Esophagus mucosa (tissue), 1 donor: ENCODE measurements at regions not wholly inside any gene's neighbourhood (a gene's known extent, or its start where the extent isn't known, plus 50 kb on each side); places are given as distances from the start of the nearest gene placed in this dataset.

Source experiments
- ATAC-seq: fragments of 200-7000 bp; cut with Tn5 transposase; one replicate; pipeline ENCODE4 v1.9.1; 2020
- donor health status: DM: yes; HTN: yes; CAD: no.

DNA sequence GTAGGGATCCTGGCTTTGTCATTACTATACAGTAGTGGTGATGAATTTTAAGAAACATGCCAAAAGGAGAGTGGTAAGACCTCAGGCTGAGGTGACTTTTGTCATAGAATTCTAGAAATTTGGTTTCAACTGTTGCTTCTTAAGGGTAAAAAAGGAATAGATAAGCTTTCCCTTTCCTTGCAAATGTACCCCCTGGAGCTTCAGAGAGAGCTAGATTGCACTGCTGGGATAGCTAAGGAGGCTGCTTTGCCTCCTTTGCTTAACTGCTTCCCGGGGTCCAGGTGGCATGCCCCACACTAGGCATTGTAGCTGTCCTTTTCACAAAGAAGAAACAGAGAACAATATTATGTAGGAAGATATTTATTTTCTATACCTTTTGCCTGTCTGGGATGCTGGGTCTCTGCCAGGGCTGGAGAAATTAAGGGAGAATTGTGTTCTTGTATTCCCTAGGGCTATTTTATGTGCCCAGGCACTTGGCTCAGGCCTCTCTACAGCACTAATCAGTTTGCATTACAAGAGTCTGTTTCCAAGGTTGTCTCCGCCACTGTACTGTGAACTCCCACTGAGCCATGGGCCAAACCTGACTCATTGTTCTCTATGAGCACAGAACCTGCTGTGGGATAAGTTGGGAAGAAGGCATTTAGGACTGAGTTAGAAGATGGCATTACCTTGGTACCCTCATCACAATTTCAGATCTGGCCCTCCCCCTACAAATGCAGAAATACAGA lies 460.0 kb downstream of the PDCD6IP start:
- ATAC-seq, result no peak

DNA sequence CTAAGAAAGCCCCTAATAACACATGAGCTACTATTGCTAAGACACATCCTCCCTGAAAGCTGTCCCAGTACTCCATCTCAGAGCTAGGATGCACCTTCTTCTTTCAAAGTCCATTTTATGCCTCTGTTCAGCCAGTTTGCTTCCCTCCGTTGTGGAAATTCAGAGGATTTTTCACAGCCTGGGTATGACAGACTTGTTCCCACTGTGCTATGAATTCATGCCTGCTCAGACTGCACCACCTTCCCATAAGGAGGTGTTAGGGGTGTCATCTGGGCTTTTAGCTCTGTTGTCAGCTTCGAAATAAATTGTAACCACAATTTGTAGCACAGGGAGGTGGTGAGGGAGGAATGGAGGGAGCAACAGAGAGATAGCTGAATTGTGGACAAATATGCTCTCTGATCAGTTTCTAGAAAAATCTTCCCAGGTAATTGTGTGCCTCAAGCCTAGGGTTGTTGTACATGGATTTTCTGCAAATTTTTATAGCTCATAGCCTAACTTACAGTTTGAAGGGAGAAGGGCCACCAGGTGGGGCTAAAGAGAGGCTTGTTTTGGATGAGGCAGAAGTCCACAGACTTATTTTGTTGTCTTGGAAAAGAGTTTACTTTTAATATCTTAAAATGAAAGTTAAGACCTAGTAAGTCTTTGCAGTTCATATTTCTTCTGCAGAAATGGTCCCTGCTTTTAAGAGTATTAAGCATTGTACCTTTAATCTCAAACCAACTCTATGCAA lies 462.0 kb downstream of the PDCD6IP start:
- no peak for ATAC-seq

DNA sequence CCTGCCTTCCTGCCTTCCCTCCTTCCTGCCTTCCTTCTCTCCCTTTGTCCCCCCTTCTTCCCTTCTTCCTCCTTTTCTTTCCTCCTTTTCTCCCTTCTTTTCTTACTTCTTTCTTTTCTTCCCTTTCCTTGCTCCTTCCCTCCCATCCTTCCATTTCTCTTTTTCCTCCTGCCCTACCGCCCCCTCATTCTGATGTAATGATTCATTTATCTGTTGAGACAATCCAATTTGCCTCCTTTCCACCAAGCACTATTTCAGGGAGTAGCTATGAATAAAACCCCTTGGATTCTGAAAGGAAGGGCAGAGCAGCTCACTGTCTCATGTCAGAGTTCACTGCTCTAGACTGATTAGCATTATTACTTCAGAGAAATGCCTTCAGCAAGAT lies 462.6 kb downstream of the PDCD6IP start:
- no peak for ATAC-seq

DNA sequence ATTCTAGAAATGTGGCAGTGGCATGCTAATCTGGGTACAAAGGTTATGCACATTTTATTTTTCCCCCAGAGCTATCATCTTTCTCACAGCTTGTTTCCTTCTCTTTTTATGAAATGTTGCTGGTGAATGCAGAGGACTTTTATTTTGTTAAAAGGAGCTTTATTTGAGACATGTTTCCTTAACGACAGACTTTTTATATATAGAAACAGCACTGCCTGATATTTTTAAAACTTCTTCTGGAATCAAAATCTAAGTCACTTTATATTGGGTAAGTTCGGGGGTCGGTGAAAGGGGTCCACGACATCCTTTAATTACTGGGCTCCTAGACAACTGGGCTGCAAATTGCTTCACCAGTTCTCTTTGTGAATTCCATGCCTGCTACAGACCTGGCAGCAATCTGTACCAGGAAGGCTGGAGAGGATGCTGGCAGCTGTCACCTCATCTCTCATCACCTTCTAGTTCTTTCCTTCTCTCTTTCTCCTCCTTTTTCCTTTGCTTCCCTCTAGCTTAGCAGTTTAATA lies 464.7 kb downstream of the PDCD6IP start:
- ATAC-seq, result no peak

DNA sequence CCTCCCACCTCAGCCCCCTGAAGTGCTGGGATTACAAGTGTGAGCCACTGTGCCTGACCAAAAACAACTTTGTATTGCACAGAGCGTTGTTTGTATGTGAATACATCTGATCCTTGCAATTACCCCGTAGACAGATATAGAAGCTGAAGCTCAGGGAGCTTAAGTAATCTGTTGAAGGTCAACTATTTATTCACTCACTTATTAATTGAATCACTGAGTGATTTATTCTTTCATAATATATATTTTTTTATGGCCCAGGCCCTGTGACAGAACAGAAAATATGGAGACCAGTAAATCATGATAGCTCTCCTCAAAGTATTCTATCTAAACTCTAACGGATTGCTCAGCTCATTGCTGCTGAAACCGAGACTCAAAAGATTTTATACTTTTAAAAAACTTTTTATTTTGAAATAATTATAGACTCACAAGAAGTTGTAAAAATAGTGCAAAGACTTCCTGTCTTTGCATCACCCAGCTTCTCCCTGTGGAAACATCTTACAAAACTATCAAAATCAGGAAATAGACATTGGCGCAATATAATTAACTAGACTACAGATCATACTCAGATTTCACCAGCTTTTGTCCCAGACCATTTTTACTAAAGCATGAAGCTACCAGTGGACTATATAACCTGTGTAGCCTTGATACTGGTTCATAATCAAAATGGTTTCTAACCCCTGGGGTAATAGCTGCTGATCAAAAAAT lies 466.1 kb downstream of the PDCD6IP start:
- ATAC-seq, result no peak

DNA sequence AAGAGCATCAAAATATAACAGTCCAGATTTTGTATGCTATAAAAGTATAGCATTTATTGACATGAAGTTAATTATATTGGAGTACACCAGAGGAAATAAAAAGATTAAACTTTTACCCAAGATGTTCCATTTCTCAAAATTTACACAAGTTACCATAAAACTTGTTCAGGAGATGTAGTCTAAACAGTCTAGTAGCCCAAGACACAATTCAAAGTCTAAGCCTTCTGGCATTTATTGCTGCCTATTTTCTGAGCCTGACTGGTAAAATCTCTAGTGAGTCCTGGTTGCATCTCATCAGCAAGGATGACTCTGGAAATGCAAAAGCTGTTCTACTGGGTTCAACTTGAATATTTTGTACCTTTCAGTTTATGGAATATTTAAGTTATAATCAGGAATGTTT lies 468.7 kb downstream of the PDCD6IP start:
- no peak for ATAC-seq

DNA sequence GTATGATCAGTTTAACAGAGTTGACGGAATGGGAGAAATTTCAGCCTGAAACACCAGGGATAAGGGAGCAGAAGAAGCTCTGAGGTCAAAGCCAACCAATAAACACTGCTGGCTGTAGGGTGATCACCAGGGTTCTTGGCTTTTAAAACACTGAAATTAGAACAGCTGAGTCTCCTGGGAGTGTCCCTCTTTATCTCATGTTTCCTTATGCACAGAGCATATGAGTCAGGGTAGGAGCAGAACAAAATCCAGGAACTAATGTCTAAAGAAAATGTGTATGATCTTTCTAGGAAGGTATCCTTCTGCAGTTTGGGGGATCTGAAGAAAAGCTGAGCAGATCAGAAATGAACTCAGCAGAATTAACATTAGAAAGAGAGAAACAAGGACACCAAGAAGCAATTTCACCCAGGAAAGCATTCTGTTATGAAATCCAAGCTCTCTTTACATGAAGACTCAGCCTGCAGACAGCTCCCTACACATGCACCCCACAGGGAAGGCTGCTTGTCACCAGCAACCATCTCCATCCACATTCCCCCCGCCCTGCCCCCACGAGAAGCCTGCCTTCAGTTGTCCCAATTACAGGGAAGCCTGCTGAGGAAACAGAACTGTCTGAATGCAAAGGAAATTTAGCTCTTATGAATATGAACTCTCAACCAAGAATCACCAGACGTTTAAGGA lies 469.7 kb downstream of the PDCD6IP start:
- ATAC-seq, result peak; percentile 56

DNA sequence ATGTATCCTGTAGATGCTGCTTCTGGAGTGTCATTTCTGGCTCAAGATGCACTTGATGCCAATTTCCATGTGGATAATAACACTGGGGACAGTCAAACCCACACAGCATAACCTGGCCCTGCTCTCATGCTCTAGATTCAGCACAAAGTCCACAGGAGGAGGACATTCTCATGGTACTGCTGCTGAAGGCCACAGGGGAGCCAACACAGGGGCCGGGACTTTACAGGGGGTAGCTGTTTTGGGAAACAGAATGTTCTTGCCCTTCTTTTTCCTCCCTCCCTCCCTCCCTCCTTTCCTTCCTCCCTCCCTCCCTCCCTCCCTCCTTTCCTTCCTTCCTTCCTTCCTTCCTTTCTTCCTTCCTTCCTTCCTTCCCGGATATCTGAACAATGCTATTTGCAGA lies 477.4 kb downstream of the PDCD6IP start:
- no peak for ATAC-seq

DNA sequence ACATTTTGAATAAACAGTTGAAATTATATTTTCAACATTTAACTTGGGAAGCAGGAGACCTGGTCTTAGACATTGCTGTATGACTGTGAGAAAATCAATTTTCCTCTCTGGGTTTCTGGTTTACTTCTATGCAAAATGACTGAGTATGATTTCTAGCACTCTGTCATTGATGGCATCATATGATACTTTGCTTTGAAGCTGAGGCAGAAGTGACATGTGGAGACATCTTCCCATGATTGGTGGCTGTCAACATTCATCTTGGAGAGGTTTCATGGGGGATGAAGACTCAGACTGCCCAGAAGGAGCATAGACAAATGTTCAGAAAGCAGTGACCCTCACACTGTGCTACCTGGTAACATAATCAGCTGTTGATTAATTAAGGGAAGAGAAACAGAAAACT lies 477.9 kb downstream of the PDCD6IP start:
- ATAC-seq, result no peak

DNA sequence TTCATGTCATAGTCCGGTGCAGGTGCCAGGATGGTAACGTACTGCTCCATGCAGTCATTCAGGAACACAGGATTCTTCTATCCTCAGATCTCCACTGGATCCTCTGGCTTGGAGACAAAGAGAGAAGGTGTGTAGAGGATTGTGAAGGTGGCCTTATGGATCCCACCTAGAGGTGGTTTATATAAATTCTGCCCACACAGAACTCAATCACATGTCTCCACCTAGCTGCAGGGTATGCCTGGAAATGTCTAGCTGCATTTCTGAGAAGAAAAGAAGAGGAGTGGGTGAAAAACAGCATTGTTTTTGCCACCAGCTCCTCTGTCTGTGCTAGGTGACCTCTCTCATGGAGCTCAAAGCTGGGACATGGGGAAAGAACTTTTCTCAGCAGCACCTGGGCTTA lies 478.7 kb downstream of the PDCD6IP start:
- no peak for ATAC-seq

DNA sequence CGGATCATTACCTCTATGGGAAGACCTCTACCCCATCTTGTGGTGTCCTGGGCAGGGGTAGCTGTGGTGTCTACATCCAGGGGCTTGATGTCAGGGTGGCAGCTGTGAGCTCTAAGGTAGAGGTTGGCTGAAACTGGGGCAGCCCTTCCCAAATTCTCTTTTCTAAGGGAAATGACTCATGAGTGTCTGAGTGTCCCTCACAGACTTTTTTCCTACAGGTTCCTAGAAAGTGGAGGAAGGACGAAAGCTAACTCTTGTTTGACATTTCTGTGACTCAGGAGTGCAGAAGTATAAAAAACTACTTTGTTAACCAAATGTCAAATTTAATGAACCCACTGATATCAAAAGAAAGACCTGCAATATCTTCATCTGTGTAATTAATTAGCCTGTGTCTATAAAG lies 481.5 kb downstream of the PDCD6IP start:
- ATAC-seq, result no peak

DNA sequence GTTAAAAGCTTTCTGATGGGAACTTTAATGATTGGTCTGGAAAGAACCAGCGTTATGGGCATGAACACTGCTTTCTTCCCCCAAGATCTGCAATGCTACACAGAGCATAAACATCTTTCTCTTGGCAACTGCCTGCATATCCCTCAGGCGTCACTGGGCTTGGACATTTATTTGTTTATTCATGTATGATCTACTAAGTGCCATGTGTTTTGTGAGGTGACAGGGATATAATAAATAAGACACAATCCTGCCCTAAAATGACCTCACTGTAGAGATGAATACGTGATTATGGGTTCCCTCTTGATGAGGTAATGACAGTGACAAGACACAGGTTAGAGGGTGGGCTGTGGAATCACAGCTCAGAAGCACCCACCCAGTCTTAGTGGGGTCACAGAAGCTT lies 485.3 kb downstream of the PDCD6IP start:
- no peak for ATAC-seq

DNA sequence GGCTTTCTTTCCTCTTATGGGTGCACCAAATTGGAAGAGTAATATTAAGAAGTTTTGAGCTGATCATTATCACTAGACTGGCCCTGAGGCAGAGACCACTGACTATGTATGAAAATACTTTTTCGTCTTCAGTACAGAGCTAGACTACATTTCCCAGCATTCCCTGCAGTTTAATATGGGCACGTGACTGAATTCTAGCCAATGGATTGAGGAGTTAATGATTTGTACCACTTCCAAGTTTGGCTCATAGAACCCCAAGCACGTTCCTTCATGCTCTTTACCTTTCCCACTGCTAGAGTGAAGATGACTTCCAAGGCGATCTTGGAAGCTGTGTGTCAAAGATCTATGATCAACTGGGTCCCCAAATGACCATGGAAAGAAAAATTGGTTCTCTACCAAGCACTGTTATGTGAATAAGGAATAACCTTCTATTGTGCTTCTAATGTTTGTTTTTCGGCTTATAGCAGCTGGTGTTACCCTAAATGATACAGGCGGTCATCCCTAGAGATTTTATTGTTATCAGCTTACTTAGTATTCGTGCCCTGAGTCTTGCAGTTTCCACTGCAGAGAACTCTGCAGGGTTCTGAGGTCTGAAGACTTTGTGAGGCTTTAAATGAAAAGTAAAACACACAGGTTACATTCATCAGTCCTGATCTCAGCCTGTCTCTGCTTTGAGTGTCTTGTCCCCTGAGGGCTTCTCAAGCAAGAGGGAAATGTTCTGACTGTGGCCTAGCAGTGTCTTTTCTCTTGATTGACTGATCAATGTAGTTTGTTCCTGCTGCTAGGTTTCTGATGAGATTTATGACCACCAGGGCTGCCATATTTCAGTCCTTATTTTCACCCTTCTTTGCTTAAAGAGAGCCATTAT lies 486.8 kb downstream of the PDCD6IP start:
- no peak for ATAC-seq

DNA sequence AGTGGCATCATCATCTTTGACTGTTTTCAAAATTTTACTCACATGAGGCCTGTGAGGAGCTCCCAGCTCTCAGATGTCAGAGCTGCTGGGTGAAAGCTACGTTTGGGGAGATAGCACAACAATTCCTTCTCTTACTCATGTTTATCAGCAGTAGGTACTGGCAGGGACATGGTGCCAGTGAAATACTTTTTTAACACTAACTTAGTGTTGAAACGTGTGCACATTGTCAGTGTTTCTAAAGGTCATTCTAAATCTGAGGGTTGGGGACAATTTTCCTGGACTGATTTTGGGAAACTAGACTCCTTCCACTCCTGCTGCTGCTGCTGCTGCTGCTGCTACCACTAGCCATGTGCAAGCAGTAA lies 487.4 kb downstream of the PDCD6IP start:
- ATAC-seq, result no peak

DNA sequence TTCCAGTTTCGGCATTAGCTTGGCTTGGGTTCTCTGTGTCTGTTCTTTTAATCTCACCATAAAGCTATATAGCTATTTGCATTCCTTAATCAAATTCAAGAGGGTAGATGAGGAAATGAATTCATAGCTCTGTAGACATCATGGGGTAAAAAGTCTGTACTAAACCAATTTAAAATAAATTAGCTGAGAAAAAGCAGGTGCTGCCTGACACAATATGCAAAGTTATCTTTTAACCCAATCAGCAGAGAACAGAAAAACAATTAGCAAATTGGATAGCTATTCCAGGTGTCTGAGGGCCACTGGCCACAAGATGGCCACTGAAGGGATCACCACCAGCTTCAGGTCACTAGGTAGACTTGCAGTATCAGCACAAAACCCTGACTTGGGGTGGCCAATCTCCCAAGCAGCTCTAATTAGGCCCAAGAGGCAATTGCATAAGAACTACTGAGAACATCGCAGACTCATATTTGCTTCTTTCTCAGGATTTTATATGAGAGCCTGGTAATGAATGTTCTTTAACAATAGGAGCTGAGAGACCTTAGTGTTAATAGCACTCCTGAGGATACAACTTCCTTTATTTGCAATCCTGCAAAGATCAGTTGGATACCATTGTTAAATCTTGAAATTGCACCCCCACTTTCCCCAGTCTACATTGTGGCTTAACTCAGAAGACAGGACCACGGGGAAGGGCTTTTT lies 494.3 kb downstream of the PDCD6IP start:
- ATAC-seq, result no peak

DNA sequence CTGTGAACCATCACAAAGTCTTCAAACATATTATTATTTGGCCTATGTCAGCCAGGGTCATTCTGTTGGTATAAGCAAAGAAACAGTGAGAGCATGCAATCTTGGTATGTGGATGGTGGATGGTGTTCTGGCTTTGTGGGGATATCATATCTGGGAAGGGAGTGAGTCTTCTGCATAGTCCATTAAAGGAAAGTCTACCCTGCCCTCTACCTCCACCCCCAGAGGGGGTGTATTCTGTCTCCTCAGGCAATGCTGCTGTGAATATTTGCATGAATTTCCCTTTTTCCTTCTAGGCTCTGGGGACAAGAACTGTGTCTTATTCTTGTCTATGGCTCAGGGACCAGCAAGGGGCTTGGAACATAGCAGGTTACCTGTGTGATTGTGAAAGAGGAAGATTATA lies 495.8 kb downstream of the PDCD6IP start:
- ATAC-seq, result no peak

DNA sequence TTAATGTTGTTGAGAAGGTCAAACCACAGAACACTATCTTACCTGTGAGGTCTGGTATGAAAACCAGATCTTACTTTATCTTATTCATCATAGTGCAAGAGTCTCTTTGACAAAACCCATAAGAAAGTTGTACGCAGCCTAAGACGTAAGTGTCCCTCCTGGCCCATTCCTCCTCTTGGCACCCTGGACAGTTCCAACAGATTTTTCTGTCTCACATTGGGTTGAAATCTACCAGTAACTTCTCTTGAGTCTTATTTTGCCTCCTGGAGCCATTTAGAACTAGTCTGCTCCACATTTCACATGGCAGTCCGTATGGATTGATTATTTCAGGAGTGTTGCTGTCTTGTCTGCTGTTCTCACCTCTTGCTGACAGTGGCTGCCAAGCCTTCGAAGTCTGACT lies 498.4 kb downstream of the PDCD6IP start:
- ATAC-seq, result no peak

DNA sequence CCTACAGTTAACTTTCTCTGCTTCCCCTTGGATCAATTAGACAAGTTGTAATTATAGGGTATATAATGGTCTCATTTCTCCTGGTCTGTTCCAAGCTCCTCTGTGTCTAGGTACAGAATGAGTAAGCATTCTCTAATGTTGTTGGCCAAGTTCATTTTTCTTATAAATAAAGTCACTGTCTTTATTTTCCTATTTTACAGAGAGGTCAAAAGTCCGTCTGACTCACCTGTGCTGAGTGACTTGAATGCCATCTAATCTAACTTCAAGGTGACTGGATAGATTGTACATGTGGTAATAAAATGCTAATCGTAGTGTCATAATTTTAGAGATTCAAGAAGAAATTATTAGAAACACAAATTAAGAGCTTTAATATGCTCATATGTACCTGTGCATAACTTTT lies 500.2 kb downstream of the PDCD6IP start:
- no peak for ATAC-seq

DNA sequence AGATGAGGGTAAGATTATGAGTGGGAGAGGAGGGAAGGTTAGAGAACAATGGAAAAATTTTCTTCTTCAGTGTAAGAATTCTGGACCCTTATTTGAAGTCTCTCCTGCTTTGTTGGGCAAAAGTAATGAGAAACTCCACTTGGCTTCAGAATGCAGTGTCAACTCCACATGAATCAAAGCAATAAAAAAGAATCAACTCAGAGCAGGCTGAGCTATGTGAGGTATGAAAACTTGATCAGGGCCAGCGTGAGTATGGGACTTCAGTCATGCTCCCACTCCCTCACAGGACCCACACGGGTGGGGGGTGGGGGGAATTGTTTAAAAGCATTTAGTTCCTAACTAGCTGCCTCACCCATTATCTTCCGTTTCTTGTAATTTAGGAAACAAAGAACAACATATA lies 502.2 kb downstream of the PDCD6IP start:
- no peak for ATAC-seq

DNA sequence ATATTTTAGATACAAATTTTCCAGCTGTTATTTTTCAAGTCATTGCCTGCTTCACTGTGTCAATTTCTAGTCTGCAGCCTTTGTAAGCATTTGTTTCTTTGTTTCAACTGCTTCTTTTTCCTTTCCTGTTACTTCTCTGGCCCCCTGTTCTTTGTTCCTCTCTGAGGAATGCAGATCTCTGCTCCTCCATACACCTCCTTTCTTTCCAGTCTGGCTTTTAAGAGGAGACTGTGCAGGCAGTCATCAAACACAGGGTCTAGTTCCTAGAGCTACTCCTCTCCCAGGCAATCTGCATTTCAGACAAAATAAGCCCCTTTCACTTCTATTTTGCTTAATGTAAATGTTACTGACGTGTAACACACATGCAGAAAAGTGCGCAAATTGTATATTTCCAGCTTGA lies 502.9 kb downstream of the PDCD6IP start:
- ATAC-seq, result no peak

DNA sequence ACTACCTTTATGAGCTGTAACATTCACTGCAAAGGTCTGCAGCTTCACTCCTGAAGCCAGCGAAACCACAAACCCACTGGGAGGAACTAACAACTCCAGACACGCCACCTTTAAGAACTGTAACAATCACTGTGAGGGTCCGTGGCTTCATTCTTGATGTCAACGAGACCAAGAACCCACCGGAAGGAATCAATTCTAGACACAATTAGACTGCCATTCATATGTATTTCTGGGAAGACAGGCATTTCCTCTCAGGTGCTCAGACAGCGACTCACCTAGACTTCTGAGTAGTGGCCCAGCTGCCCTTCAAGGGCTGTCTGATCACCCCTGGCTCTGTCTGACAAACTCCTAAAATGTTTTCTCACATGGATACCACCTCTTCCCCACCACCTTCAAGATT lies 506.8 kb downstream of the PDCD6IP start:
- ATAC-seq, result no peak

DNA sequence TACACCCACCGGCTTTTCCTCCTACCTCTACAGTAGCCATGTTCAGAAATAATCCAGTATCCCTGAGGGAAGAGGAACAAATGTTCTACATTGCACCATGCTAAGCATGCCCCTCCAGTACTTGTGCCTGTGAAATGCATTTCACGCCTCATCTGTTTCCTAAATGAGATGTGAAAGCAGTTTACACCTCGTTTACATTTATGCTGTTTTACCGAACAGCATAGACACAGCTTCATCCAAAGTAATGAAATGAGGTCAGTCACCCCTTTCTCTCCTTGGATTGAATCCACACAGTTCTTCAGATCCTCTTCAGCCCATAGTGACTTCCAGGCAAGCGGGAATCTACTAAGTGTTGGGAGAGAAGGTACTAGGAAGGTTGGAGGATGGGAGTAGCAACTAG lies 514.3 kb downstream of the PDCD6IP start:
- no peak for ATAC-seq
